ENCODE measurements at regions not wholly inside any gene's neighbourhood (a gene's known extent, or its start where the extent isn't known, plus 50 kb on each side); places are given as distances from the start of the nearest gene placed in this dataset.

DNA sequence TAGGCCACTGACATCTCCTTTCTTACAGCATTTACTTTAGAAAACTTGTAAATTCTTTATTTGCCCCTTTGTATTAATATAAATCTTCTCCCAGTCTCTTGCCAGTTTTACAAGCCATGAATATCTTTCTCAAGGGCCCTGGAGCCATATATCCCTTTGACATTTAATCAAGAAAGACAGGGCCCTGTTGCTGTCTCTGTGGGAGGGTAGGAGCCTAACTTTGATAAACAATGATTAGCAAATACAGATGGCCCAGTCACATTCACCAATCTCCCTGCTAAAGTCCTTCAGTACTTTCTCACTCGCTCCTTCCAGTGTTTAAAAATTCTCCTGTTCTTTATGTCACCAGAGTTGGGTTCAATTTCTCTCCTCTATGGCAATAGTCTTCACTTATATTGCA is 479.8 kb upstream of the USP15 start:
- TF ChIP-seq SIRT6 (IDR thresholded peaks at IDR 0.05; ENCODE audit: low read length) (no peak), ZNF274 (IDR thresholded peaks at IDR 0.05; ENCODE audit: borderline replicate concordance, extremely low read depth, low read length) (no peak), RFX5 (IDR thresholded peaks at IDR 0.05; ENCODE audit: borderline replicate concordance, low read depth, low read length) (no peak), POLR2AphosphoS5 (IDR thresholded peaks at IDR 0.05; ENCODE audit: low read depth, low read length) (no peak), CBX8 (IDR thresholded peaks at IDR 0.05; ENCODE audit: borderline replicate concordance, low read depth, low read length) (no peak), PHF8 (conservative IDR thresholded peaks at IDR 0.05; ENCODE audit: low read depth, low read length) (no peak), TEAD4 (IDR thresholded peaks at IDR 0.05; ENCODE audit: low read depth, low read length) (no peak), POLR2A (IDR thresholded peaks at IDR 0.05; ENCODE audit: control extremely low read depth in 1 of 2, low read depth in 2 of 2, low read length in 2 of 2) (no peak)
- TF ChIP-seq, protein P1, sequence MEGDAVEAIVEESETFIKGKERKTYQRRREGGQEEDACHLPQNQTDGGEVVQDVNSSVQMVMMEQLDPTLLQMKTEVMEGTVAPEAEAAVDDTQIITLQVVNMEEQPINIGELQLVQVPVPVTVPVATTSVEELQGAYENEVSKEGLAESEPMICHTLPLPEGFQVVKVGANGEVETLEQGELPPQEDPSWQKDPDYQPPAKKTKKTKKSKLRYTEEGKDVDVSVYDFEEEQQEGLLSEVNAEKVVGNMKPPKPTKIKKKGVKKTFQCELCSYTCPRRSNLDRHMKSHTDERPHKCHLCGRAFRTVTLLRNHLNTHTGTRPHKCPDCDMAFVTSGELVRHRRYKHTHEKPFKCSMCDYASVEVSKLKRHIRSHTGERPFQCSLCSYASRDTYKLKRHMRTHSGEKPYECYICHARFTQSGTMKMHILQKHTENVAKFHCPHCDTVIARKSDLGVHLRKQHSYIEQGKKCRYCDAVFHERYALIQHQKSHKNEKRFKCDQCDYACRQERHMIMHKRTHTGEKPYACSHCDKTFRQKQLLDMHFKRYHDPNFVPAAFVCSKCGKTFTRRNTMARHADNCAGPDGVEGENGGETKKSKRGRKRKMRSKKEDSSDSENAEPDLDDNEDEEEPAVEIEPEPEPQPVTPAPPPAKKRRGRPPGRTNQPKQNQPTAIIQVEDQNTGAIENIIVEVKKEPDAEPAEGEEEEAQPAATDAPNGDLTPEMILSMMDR (IDR thresholded peaks at IDR 0.05; ENCODE audit: control extremely low read depth in 1 of 3, insufficient read depth in 1 of 3, low read depth in 1 of 3, low read length in 3 of 3), result no peak
